Esophagus muscularis mucosa (tissue), 4 donors: ENCODE measurements at regions not wholly inside any gene's neighbourhood (a gene's known extent, or its start where the extent isn't known, plus 50 kb on each side); places are given as distances from the start of the nearest gene placed in this dataset.

ENCODE experiments used
- DNase-seq: peaks from one replicate; pipeline ENCODE4 v3.0.0-alpha.2; 2017; ENCODE audit errors: extremely low spot score
- H3K27ac ChIP-seq, 4 donors: fragments of 200-600 bp; sonication (generic); replicated peaks in 1 of 4; 1 replicate in 3 of 4; 2 replicates in 1 of 4; pipeline ENCODE4 v1.5.1; 2016 to 2019; ENCODE audit warnings: mild to moderate bottlenecking in 1 of 4
- H3K27me3 ChIP-seq, 4 donors: fragments of 200-600 bp; sonication (generic); one replicate each; pipeline versions ENCODE4 v1.5.1 to v1.6.0; 2016 to 2019
- H3K36me3 ChIP-seq, 4 donors: fragments of 200-600 bp; sonication (generic); one replicate each; pipeline ENCODE4 v1.5.1; 2016 to 2019
- H3K4me1 ChIP-seq, 4 donors: fragments of 200-600 bp; sonication (generic); one replicate each; pipeline ENCODE4 v1.5.1; 2016 to 2019
- H3K4me3 ChIP-seq, 4 donors: fragments of 200-600 bp; sonication (generic); 1 replicate in 2 of 4; 2 replicates in 2 of 4; pipeline ENCODE4 v1.5.1; 2016 to 2019; ENCODE audit warnings: mild to moderate bottlenecking in 4 of 4, moderate library complexity in 1 of 4
- H3K9me3 ChIP-seq, 4 donors: fragments of 200-600 bp; sonication (generic); 1 replicate in 3 of 4; 2 replicates in 1 of 4; pipeline ENCODE4 v1.5.1; 2016 to 2019
- EP300 ChIP-seq: sonication (generic); formaldehyde crosslinking; IDR thresholded peaks from one replicate; pipeline ENCODE4 v1.6.1; 2017; ENCODE audit warnings: antibody characterized with exemption
- POLR2A ChIP-seq: fragments of 450-650 bp; IDR thresholded peaks from one replicate; pipeline ENCODE4 v1.6.1; 2017; ENCODE audit warnings: antibody characterized with exemption, moderate library complexity, mild to moderate bottlenecking, low read depth
- POLR2AphosphoS5 ChIP-seq, 2 donors: sonication (generic); formaldehyde crosslinking; IDR thresholded peaks; one replicate each; pipeline ENCODE4 v1.6.1; 2017; ENCODE audit warnings: antibody characterized with exemption in 2 of 2
- WGBS: methylation state at CpG from one replicate; pipeline ENCODE4 v1.1.5; 2018; 5-methylcytosine and 5-hydroxymethylcytosine counted together
- intact Hi-C: fragments of 100-400 bp; cut with DNase I; formaldehyde crosslinking; loops from one replicate; pipeline ENCODE4 v1.15.1; 2023
- TF ChIP-seq, protein P1 (sequence below), 3 experiments: fragments of 200-600 bp in 2 of 3; fragments of 450-650 bp in 1 of 3; sonication (generic) in 2 of 3; IDR thresholded peaks; one replicate each; pipeline ENCODE4 v1.5.1; 2017 to 2019; ENCODE audit warnings: antibody characterized with exemption in 3 of 3, mild to moderate bottlenecking in 2 of 3, moderate library complexity in 1 of 3

DNA sequence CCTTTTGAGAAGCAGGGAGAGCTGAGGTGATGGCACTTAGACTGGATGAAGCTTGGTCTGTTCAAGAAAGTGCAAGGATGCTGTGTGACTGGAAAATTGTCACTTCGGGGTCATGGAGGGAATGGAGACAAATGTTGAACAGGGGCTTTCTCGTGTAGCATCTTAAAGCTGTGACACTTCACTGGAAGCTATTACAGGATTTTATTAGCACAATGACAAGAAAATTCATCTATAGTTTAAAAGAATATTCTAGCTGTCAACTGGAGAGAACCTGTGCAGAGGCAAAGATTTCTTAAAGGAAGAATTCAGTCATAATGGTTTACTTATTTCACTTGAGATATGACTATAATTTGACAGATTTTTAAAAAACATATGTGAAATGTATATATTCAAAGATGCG is 963.9 kb upstream of the ZEB2 start:
- WGBS, result 87% methylated on average over 3 of the region's 3 CpGs
- Histone ChIP-seq H3K27me3 (no peaks in the 10 kb centered on the region), H3K4me1 (no peaks in the 10 kb centered on the region), H3K9me3 (no peaks in the 10 kb centered on the region), H3K36me3 (no peaks in the 10 kb centered on the region), H3K4me3 (no peak overlapping the region), H3K27ac (no peak overlapping the region)
- DNase-seq, result no peak
- intact Hi-C loops, result no loop called here
- TF ChIP-seq, protein P1, sequence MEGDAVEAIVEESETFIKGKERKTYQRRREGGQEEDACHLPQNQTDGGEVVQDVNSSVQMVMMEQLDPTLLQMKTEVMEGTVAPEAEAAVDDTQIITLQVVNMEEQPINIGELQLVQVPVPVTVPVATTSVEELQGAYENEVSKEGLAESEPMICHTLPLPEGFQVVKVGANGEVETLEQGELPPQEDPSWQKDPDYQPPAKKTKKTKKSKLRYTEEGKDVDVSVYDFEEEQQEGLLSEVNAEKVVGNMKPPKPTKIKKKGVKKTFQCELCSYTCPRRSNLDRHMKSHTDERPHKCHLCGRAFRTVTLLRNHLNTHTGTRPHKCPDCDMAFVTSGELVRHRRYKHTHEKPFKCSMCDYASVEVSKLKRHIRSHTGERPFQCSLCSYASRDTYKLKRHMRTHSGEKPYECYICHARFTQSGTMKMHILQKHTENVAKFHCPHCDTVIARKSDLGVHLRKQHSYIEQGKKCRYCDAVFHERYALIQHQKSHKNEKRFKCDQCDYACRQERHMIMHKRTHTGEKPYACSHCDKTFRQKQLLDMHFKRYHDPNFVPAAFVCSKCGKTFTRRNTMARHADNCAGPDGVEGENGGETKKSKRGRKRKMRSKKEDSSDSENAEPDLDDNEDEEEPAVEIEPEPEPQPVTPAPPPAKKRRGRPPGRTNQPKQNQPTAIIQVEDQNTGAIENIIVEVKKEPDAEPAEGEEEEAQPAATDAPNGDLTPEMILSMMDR (IDR thresholded peaks at IDR 0.05), result no peak
- TF ChIP-seq POLR2A (no peak), POLR2AphosphoS5 (IDR thresholded peaks at IDR 0.05) (no peak), EP300 (no peak)

DNA sequence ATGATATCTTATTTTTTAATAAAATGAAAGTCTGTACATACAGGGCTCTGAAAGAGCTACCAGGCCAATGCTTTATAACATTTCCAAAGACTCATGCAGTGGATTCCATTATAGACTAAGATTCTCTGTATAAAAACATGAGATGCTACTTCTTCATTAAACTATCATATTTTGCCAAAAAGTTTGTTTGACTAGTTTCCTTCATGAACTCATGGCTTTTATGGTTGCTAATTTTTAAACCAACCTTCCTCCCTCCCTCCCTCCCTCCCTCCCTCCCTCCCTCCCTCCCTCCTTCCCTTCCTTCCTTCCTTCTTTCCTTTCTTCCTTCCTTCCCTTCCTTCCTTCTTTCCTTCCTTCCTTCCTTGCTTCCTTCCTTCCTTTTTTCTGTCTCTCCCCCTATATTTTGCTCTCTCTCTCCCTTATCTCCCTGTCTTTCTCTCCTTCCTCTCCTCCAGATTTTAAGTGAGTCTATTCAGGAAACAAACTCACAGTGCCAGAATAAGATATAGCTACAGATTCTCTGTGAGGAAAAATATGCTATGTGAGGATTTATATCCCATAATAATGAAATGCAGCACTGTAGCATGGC is 961.5 kb upstream of the ZEB2 start:
- no peaks in the 10 kb centered on the region for H3K4me1 ChIP-seq
- intact Hi-C loops, result no loop called here
- no peak overlapping the region for H3K4me3 ChIP-seq
- no peaks in the 10 kb centered on the region for H3K27me3 ChIP-seq
- H3K27ac ChIP-seq, result no peak overlapping the region
- no peaks in the 10 kb centered on the region for H3K36me3 ChIP-seq
- TF ChIP-seq POLR2AphosphoS5 (IDR thresholded peaks at IDR 0.05) (no peak), EP300 (no peak), POLR2A (no peak)
- TF ChIP-seq, protein P1 (IDR thresholded peaks at IDR 0.05), result no peak
- no peak for DNase-seq
- no peaks in the 10 kb centered on the region for H3K9me3 ChIP-seq

DNA sequence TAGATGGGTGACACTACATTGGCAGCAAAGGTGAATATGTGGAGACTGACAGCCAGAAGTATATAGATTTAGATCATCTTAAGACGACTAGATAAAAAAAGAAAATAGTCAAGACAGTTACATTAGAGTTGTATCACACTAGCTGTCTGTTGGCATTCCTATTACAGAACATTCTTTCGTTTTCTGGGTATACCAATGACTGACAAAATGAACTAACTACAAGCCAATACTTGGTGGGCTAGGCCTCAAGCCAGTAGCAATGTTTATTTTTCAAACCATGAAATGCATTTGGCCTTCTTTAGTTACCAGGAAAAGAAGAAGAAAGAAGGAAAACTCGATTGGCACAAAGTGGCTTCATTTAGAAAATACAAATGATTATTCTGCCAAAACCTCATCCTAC is 944.9 kb upstream of the ZEB2 start:
- H3K27ac ChIP-seq, result no peak overlapping the region
- no peak overlapping the region for H3K4me3 ChIP-seq
- no peaks in the 10 kb centered on the region for H3K9me3 ChIP-seq
- H3K27me3 ChIP-seq, result no peaks in the 10 kb centered on the region
- intact Hi-C loops, result no loop called here
- 71% methylated on average over 3 of the region's 3 CpGs for WGBS
- TF ChIP-seq, protein P1 (IDR thresholded peaks at IDR 0.05), result no peak
- TF ChIP-seq POLR2A, result no peak
- TF ChIP-seq EP300, result no peak
- no peak for TF ChIP-seq POLR2AphosphoS5 (IDR thresholded peaks at IDR 0.05)
- H3K4me1 ChIP-seq, result no peaks in the 10 kb centered on the region
- H3K36me3 ChIP-seq, result no peaks in the 10 kb centered on the region
- no peak for DNase-seq

- intact Hi-C loops, result no loop called here
- Histone ChIP-seq H3K27me3 (no peaks in the 10 kb centered on the region), H3K9me3 (no peaks in the 10 kb centered on the region), H3K27ac (no peak overlapping the region), H3K4me3 (no peak overlapping the region), H3K36me3 (no peaks in the 10 kb centered on the region), H3K4me1 (no peaks in the 10 kb centered on the region)
- no peak for DNase-seq
- WGBS, result 73% methylated on average over 1 of the region's 1 CpG
- no peak for TF ChIP-seq POLR2AphosphoS5 (IDR thresholded peaks at IDR 0.05)
- no peak for TF ChIP-seq POLR2A
- no peak for TF ChIP-seq EP300
- TF ChIP-seq, protein P1 (IDR thresholded peaks at IDR 0.05), result no peak
Observed at GRCh38 chr2:145460112-145460511, 940.2 kb upstream of the ZEB2 start.
